Esophagus squamous epithelium (tissue), 5 donors: ENCODE measurements at regions not wholly inside any gene's neighbourhood (a gene's known extent, or its start where the extent isn't known, plus 50 kb on each side); places are given as distances from the start of the nearest gene placed in this dataset.

Source experiments
- DNase-seq: peaks from one replicate; lab custom pipeline; 2025; lab: John Stamatoyannopoulos, UW
- H3K27ac ChIP-seq, 4 donors: fragments of 200-600 bp; sonication (generic); one replicate each; pipeline ENCODE4 v1.5.1; 2016 to 2019; ENCODE audit warnings: mild to moderate bottlenecking in 1 of 4
- H3K27me3 ChIP-seq, 4 donors: fragments of 200-600 bp; sonication (generic); 1 replicate in 3 of 4; 2 replicates in 1 of 4; pipeline versions ENCODE4 v1.5.1 to v1.6.0; 2017 to 2021; ENCODE audit warnings: antibody characterized with exemption in 1 of 4
- H3K36me3 ChIP-seq, 3 donors: fragments of 200-600 bp; sonication (generic); one replicate each; pipeline ENCODE4 v1.5.1; 2016 to 2019
- H3K4me1 ChIP-seq, 3 donors: fragments of 200-600 bp; sonication (generic); one replicate each; pipeline ENCODE4 v1.5.1; 2017 to 2019
- H3K4me3 ChIP-seq, 4 donors: fragments of 200-600 bp; sonication (generic); 1 replicate in 3 of 4; 2 replicates in 1 of 4; pipeline ENCODE4 v1.5.1; 2016 to 2019; ENCODE audit warnings: mild to moderate bottlenecking in 2 of 4, moderate library complexity in 1 of 4
- H3K9me3 ChIP-seq, 3 donors: fragments of 200-600 bp; sonication (generic); one replicate each; pipeline ENCODE4 v1.5.1; 2016 to 2019
- POLR2A ChIP-seq, 4 donors: fragments of 450-650 bp; IDR thresholded peaks; one replicate each; pipeline ENCODE4 v1.6.1; 2017; ENCODE audit warnings: antibody characterized with exemption in 4 of 4, mild to moderate bottlenecking in 4 of 4, moderate library complexity in 3 of 4
- WGBS, 2 donors: methylation state at CpG; one replicate each; pipeline ENCODE4 v1.1.5; 2018; 5-methylcytosine and 5-hydroxymethylcytosine counted together
- intact Hi-C: fragments of 100-400 bp; cut with DNase I; formaldehyde crosslinking; loops from one replicate; pipeline ENCODE4 v1.15.0; 2022
- TF ChIP-seq, protein P1 (sequence below), 6 experiments: fragments of 450-650 bp in 4 of 6; fragments of 200-600 bp in 2 of 6; sonication (generic) in 2 of 6; IDR thresholded peaks; one replicate each; pipeline ENCODE4 v1.5.1; 2016 to 2019; ENCODE audit warnings: antibody characterized with exemption in 6 of 6, mild to moderate bottlenecking in 4 of 6, moderate library complexity in 4 of 6
- donor health status: DM: yes; HTN: yes; CAD: no.

DNA sequence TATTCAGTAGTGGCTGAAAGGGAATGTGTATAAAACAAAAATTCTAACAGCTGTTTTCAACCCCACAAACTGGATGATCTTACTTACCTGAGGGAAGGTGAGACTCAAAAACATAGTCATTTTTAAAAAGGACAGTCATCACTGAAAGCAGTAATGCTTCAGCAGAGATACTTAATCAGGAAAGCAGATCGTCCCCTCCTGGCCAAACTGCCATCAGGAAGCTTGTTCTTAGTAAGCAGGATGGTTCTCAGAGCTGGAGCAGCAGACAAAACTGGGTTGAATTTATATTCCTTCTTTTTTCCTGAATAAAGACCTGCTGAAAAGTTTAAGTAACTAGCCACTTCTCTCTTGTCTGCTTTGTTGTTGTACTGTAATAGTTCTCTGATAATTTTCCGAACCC lies 1156.5 kb downstream of the OLFM4 start:
- H3K4me1 ChIP-seq, result peaks cover 0 to 24% (median 0%) of the 10 kb centered on the region in 3 donors
- no peaks in the 10 kb centered on the region for H3K9me3 ChIP-seq
- no peak overlapping the region for H3K27ac ChIP-seq
- H3K27me3 ChIP-seq, result no peaks in the 10 kb centered on the region
- no peak overlapping the region for H3K4me3 ChIP-seq
- 15 to 53% methylated on average over 2 of the region's 2 CpGs for WGBS, 2 donors
- no peak for TF ChIP-seq POLR2A (IDR thresholded peaks at IDR 0.05)
- TF ChIP-seq, protein P1, sequence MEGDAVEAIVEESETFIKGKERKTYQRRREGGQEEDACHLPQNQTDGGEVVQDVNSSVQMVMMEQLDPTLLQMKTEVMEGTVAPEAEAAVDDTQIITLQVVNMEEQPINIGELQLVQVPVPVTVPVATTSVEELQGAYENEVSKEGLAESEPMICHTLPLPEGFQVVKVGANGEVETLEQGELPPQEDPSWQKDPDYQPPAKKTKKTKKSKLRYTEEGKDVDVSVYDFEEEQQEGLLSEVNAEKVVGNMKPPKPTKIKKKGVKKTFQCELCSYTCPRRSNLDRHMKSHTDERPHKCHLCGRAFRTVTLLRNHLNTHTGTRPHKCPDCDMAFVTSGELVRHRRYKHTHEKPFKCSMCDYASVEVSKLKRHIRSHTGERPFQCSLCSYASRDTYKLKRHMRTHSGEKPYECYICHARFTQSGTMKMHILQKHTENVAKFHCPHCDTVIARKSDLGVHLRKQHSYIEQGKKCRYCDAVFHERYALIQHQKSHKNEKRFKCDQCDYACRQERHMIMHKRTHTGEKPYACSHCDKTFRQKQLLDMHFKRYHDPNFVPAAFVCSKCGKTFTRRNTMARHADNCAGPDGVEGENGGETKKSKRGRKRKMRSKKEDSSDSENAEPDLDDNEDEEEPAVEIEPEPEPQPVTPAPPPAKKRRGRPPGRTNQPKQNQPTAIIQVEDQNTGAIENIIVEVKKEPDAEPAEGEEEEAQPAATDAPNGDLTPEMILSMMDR (IDR thresholded peaks at IDR 0.05), result no peak
- intact Hi-C loops, result no loop called here
- no peaks in the 10 kb centered on the region for H3K36me3 ChIP-seq
- DNase-seq, result no peak

DNA sequence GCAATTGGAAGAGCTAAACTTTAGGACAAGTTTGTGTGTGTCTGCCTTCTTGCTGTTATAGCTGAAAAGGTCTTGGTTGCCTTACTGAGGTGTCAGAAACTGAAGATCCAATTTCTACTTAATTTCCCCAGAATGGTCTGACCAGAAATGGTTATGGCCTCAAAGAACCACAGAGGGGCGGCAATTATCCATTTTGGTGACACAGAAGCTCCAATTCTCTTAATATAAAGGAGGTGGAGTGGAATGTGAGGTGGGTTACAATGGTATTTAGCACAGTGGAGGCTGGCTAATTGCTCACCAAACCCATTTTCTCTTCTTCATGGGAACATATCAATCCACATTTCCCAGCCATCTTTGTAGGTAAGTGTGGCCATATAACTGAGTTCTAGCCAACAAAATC lies 1157.2 kb downstream of the OLFM4 start:
- no peak overlapping the region for H3K4me3 ChIP-seq
- no peaks in the 10 kb centered on the region for H3K27me3 ChIP-seq
- H3K27ac ChIP-seq, result no peak overlapping the region
- no peaks in the 10 kb centered on the region for H3K9me3 ChIP-seq
- intact Hi-C loops, result no loop called here
- DNase-seq, result no peak
- peaks cover 0 to 24% (median 0%) of the 10 kb centered on the region in 3 donors for H3K4me1 ChIP-seq
- no peaks in the 10 kb centered on the region for H3K36me3 ChIP-seq
- TF ChIP-seq, protein P1 (IDR thresholded peaks at IDR 0.05), result peak in 1 of 6 experiments; percentile 20
- no peak for TF ChIP-seq POLR2A (IDR thresholded peaks at IDR 0.05)
- WGBS, 2 donors, result 50 to 73% methylated on average over 1 of the region's 1 CpG

DNA sequence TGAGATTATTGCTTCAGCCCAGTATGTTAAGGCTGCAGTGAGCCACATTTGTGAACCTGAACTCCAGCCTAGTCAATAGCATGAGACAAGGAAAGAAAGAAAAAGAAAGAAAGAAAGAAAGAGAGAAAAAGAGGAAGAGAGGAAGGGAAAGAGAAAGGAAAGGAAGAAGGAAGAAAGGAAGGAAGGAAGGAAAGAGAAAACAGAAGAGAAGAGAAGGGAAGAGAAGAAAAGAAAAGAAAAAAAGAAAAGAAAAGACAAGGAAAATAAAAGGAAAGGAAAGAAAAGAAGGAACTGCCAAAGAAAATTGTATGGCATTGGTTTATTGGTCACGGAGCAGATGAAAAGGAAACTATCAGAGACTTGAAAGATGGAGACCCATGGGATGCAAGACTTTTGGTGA lies 1158.8 kb downstream of the OLFM4 start:
- H3K27ac ChIP-seq, result no peak overlapping the region
- no peaks in the 10 kb centered on the region for H3K27me3 ChIP-seq
- peaks cover 0 to 24% (median 0%) of the 10 kb centered on the region in 3 donors for H3K4me1 ChIP-seq
- WGBS, 2 donors, result 90 to 96% methylated on average over 1 of the region's 1 CpG
- intact Hi-C loops, result no loop called here
- TF ChIP-seq POLR2A (IDR thresholded peaks at IDR 0.05), result no peak
- TF ChIP-seq, protein P1 (IDR thresholded peaks at IDR 0.05), result no peak
- no peak for DNase-seq
- no peak overlapping the region for H3K4me3 ChIP-seq
- H3K36me3 ChIP-seq, result no peaks in the 10 kb centered on the region
- no peaks in the 10 kb centered on the region for H3K9me3 ChIP-seq

DNA sequence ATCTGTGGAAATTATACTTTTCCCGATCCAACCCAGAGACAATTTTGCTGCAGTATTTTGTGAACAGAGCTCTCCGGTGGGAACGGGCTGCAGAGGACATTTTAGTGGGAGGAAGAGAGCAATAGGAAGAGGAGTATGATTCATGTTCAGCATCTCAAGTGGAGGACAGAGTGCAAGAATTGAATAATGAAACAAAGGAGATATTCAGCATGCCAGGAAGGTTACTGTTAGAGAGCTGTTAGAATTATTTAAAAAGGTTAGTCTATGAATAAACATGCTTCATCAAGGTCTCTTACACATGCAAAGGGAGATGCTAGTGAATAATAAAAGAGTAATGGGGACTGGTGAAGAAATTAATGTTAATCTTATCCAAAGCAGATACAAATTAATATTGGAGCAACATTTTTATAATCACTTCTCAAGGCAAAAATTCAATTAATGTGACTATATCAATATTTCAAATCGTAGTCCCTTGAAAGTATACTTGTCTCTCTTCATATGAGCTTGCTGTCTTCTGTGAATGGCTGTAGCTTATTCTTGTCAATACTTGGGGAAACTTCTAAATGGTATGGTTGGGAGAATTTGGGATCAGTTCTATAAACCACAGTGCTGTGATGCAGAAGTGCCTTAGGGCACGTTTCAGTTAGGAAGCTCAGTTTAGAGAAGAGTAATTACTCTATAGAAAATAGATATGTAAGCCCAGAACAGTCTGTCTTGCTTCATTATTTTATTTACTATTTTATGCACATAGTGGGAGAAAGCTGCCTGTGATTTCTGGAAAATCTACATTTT lies 1165.8 kb downstream of the OLFM4 start:
- WGBS, 2 donors, result 48 to 67% methylated on average over 5 of the region's 5 CpGs
- TF ChIP-seq, protein P1 (IDR thresholded peaks at IDR 0.05), result no peak
- TF ChIP-seq POLR2A (IDR thresholded peaks at IDR 0.05), result no peak
- intact Hi-C loops, result no loop called here

DNA sequence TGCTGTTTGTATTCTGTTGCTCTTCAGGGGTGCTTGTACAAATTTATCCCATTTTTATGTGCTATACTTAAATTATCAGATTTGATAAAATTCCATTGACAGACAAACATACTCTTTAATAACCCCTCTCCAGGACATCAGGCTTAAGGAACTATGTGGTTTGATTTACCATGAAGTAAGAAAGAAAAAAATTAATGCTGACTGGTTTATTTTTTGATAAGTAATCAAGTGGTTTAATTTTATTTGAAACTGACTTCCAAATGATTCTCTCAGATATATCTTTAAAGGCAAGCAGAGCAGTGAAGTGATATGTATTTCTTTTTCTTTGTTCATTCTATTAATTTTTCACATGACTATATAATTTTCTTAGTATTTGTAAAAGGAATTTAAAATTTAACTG lies 1168.1 kb downstream of the OLFM4 start:
- intact Hi-C loops, result no loop called here
- Histone ChIP-seq H3K27ac (no peak overlapping the region), H3K4me1 (peaks cover 0 to 8% (median 0%) of the 10 kb centered on the region in 3 donors), H3K36me3 (no peaks in the 10 kb centered on the region), H3K4me3 (no peak overlapping the region), H3K27me3 (no peaks in the 10 kb centered on the region), H3K9me3 (no peaks in the 10 kb centered on the region)
- DNase-seq, result no peak
- TF ChIP-seq, protein P1 (IDR thresholded peaks at IDR 0.05), result no peak
- TF ChIP-seq POLR2A (IDR thresholded peaks at IDR 0.05), result no peak

More for the DNA sequence above, 1165.8 kb downstream of the OLFM4 start:
- H3K4me1 ChIP-seq, result peaks cover 0 to 8% (median 0%) of the 10 kb centered on the region in 3 donors
- DNase-seq, result no peak
- no peak overlapping the region for H3K4me3 ChIP-seq
- no peaks in the 10 kb centered on the region for H3K36me3 ChIP-seq
- H3K27ac ChIP-seq, result no peak overlapping the region
- H3K9me3 ChIP-seq, result no peaks in the 10 kb centered on the region
- no peaks in the 10 kb centered on the region for H3K27me3 ChIP-seq
